HEK293 (cell line): ENCODE measurements at regions not wholly inside any gene's neighbourhood (a gene's known extent, or its start where the extent isn't known, plus 50 kb on each side); places are given as distances from the start of the nearest gene placed in this dataset.

Experiments used
- CTCF ChIA-PET: fragments of 350-600 bp; formaldehyde crosslinking; extraction: SDS; loops from one replicate; lab custom pipeline; 2021; ENCODE audit warnings: antibody characterized with exemption; lab: Yijun Ruan, JAX
- POLR2A ChIA-PET: fragments of 300-600 bp; formaldehyde crosslinking; extraction: SDS; loops from one replicate; lab custom pipeline; 2020; ENCODE audit warnings: antibody characterized with exemption, inconsistent platforms; lab: Yijun Ruan, JAX
- H3K27ac ChIP-seq: fragments of 200-500 bp; sonication (Bioruptor generic); 2 replicates; pipeline ENCODE4 v1.5.1; 2014; ENCODE audit warnings: low read depth, low read length, control low read depth, inconsistent platforms; ENCODE audit errors: extremely low read depth
- H3K36me3 ChIP-seq, 2 experiments: fragments of 200-500 bp in 1 of 2; sonication (Bioruptor generic) in 1 of 2; 1 replicate in 1 of 2; 2 replicates in 1 of 2; pipeline ENCODE4 v1.5.1; 2014 to 2017; ENCODE audit warnings: inconsistent platforms in 2 of 2, low read length in 2 of 2; ENCODE audit not compliant: control insufficient read depth in 2 of 2, insufficient read depth in 1 of 2
- H3K4me1 ChIP-seq: fragments of 200-500 bp; sonication (Bioruptor generic); 2 replicates; pipeline ENCODE4 v1.5.1; 2014; ENCODE audit warnings: mild to moderate bottlenecking, low read length, inconsistent platforms; ENCODE audit not compliant: control insufficient read depth, insufficient read depth
- H3K4me3 ChIP-seq: 2 replicates; pipeline ENCODE4 v1.5.1; 2011; ENCODE audit warnings: low read depth, mild to moderate bottlenecking, control low read depth, low read length, moderate library complexity
- H3K9me3 ChIP-seq: fragments of 200-500 bp; sonication (Bioruptor generic); 2 replicates; pipeline ENCODE4 v1.5.1; 2014; ENCODE audit warnings: low read depth, low read length, inconsistent platforms; ENCODE audit not compliant: control insufficient read depth, insufficient read depth
- MZF1 ChIP-seq: fragments of 450-650 bp; formaldehyde crosslinking; IDR thresholded peaks from 2 replicates; pipeline ENCODE4 v1.5.1; 2017; ENCODE audit warnings: missing biosample characterization, missing genetic modification characterization, borderline replicate concordance
- PRDM2 ChIP-seq: fragments of 450-650 bp; formaldehyde crosslinking; IDR thresholded peaks from 2 replicates; pipeline ENCODE4 v1.5.1; 2016; ENCODE audit warnings: missing biosample characterization, missing genetic modification characterization, borderline replicate concordance
- REPIN1 ChIP-seq: fragments of 450-650 bp; formaldehyde crosslinking; IDR thresholded peaks from 2 replicates; pipeline ENCODE4 v1.5.1; 2017; ENCODE audit warnings: missing biosample characterization, missing genetic modification characterization, low read depth
- SP2 ChIP-seq: fragments of 450-650 bp; formaldehyde crosslinking; IDR thresholded peaks from 2 replicates; pipeline ENCODE4 v1.5.1; 2016; ENCODE audit warnings: missing biosample characterization, missing genetic modification characterization
- TRIM28 ChIP-seq: IDR thresholded peaks from 2 replicates; pipeline ENCODE4 v1.6.1; 2011; ENCODE audit warnings: low read length, control low read depth, borderline replicate concordance
- ZFP37 ChIP-seq: fragments of 450-650 bp; formaldehyde crosslinking; IDR thresholded peaks from 2 replicates; pipeline ENCODE4 v1.5.1; 2016; ENCODE audit warnings: missing biosample characterization, missing genetic modification characterization
- ZNF138 ChIP-seq: fragments of 450-650 bp; formaldehyde crosslinking; IDR thresholded peaks from 2 replicates; pipeline ENCODE4 v1.5.1; 2016; ENCODE audit warnings: missing biosample characterization, missing genetic modification characterization, borderline replicate concordance
- ZNF148 ChIP-seq: fragments of 450-650 bp; formaldehyde crosslinking; IDR thresholded peaks from 2 replicates; pipeline ENCODE4 v1.5.0; 2017; ENCODE audit warnings: missing biosample characterization, missing genetic modification characterization, borderline replicate concordance
- ZNF18 ChIP-seq: fragments of 450-650 bp; formaldehyde crosslinking; IDR thresholded peaks from 2 replicates; pipeline ENCODE4 v1.5.1; 2016; ENCODE audit warnings: missing biosample characterization, missing genetic modification characterization
- ZNF280D ChIP-seq: fragments of 450-650 bp; formaldehyde crosslinking; IDR thresholded peaks from 2 replicates; pipeline ENCODE4 v1.5.1; 2016; ENCODE audit warnings: missing biosample characterization, missing genetic modification characterization
- ZNF341 ChIP-seq: fragments of 450-650 bp; formaldehyde crosslinking; IDR thresholded peaks from 2 replicates; pipeline ENCODE4; 2016; ENCODE audit warnings: low read depth, missing biosample characterization, missing genetic modification characterization
- ZNF350 ChIP-seq: fragments of 450-650 bp; formaldehyde crosslinking; IDR thresholded peaks from 2 replicates; pipeline ENCODE4 v1.5.0; 2017; ENCODE audit warnings: missing biosample characterization, mild to moderate bottlenecking, missing genetic modification characterization
- ZNF37A ChIP-seq: fragments of 450-650 bp; IDR thresholded peaks from 2 replicates; pipeline ENCODE4 v1.5.1; 2018; ENCODE audit warnings: missing biosample characterization, missing genetic modification characterization
- ZNF548 ChIP-seq: fragments of 450-650 bp; formaldehyde crosslinking; IDR thresholded peaks from 2 replicates; pipeline ENCODE4 v1.5.1; 2016; ENCODE audit warnings: missing biosample characterization, missing genetic modification characterization
- ZNF645 ChIP-seq: fragments of 450-650 bp; formaldehyde crosslinking; IDR thresholded peaks from 2 replicates; pipeline ENCODE4; 2016; ENCODE audit warnings: missing biosample characterization, missing genetic modification characterization
- ZNF670 ChIP-seq: fragments of 450-650 bp; formaldehyde crosslinking; IDR thresholded peaks from 2 replicates; pipeline ENCODE4 v1.5.1; 2016; ENCODE audit warnings: missing biosample characterization, missing genetic modification characterization, low read depth
- ZNF677 ChIP-seq: fragments of 450-650 bp; IDR thresholded peaks from 2 replicates; pipeline ENCODE4 v1.5.0; 2018; ENCODE audit warnings: missing biosample characterization, mild to moderate bottlenecking, missing genetic modification characterization, moderate library complexity
- ZNF707 ChIP-seq: fragments of 450-650 bp; formaldehyde crosslinking; IDR thresholded peaks from 2 replicates; pipeline ENCODE4 v1.5.1; 2016; ENCODE audit warnings: missing biosample characterization, missing genetic modification characterization
- ZNF776 ChIP-seq: fragments of 450-650 bp; formaldehyde crosslinking; IDR thresholded peaks from 2 replicates; pipeline ENCODE4 v1.5.0; 2017; ENCODE audit warnings: missing biosample characterization, missing genetic modification characterization, borderline replicate concordance
- ZNF791 ChIP-seq: fragments of 450-650 bp; formaldehyde crosslinking; IDR thresholded peaks from 2 replicates; pipeline ENCODE4 v1.5.1; 2016; ENCODE audit warnings: missing biosample characterization, missing genetic modification characterization
- ZNF843 ChIP-seq: fragments of 450-650 bp; formaldehyde crosslinking; IDR thresholded peaks from 2 replicates; pipeline ENCODE4 v1.5.1; 2016; ENCODE audit warnings: missing biosample characterization, missing genetic modification characterization

- Histone ChIP-seq H3K4me1 (no peaks in the 10 kb centered on the region), H3K27ac (no peak overlapping the region), H3K4me3 (no peak overlapping the region), H3K9me3 (no peaks in the 10 kb centered on the region), H3K36me3 (no peaks in the 10 kb centered on the region)
- ChIA-PET POLR2A (interaction anchor here (0.5 kb wide), 1 partner anchor 227 kb away, joined by 7 read pairs; no protein-coding TSS in a partner anchor), CTCF (interaction anchor here (0.6 to 1.3 kb wide), 2 partner anchors 21 to 365 kb away, joined by 3 read pairs; no protein-coding TSS in a partner anchor)
- TF ChIP-seq ZNF18 (tag by site-specific recombination) (no peak), ZNF791 (tag by site-specific recombination) (no peak), ZNF148 (no peak), ZNF350 (no peak), PRDM2 (tag by site-specific recombination) (no peak), ZNF776 (tag by site-specific recombination) (no peak), ZFP37 (no peak), ZNF548 (tag by site-specific recombination) (no peak)
These were observed 59.8 kb upstream of the DLK1 start for GRCh38 chr14:100666851-100667250.

GRCh38 chr14:100667656-100668055 lies 59.0 kb upstream of the DLK1 start:
- no peak overlapping the region for H3K4me3 ChIP-seq
- TF ChIP-seq ZNF645 (no peak), ZNF677 (tag by site-specific recombination) (no peak), ZNF341 (tag by site-specific recombination) (no peak), SP2 (tag by site-specific recombination) (no peak), REPIN1 (tag by site-specific recombination) (no peak), TRIM28 (no peak), MZF1 (no peak), ZNF670 (tag by site-specific recombination) (no peak), ZNF843 (no peak), ZNF280D (tag by site-specific recombination) (no peak), ZNF37A (no peak), ZNF138 (no peak), ZNF707 (tag by site-specific recombination) (no peak)
- TF ChIP-seq, all 188 proteins: peak for 0
- POLR2A ChIA-PET = no interaction called here
- no peaks in the 10 kb centered on the region for H3K9me3 ChIP-seq
- no peaks in the 10 kb centered on the region for H3K36me3 ChIP-seq
- H3K27ac ChIP-seq = no peak overlapping the region
- CTCF ChIA-PET = no interaction called here
- no peaks in the 10 kb centered on the region for H3K4me1 ChIP-seq
